ENCODE measurements at regions not wholly inside any gene's neighbourhood (a gene's known extent, or its start where the extent isn't known, plus 50 kb on each side); places are given as distances from the start of the nearest gene placed in this dataset.

- no peak for TF ChIP-seq POU2F2 (IDR thresholded peaks at IDR 0.05; ENCODE audit: borderline replicate concordance, low read depth, low read length)
- TF ChIP-seq CREM (IDR thresholded peaks at IDR 0.05; ENCODE audit: low read depth), result no peak
- no peak for TF ChIP-seq SIN3A (IDR thresholded peaks at IDR 0.05; ENCODE audit: low read depth, low read length)
- no peak for TF ChIP-seq RFX5 (IDR thresholded peaks at IDR 0.05; ENCODE audit: low read depth, low read length)
- TF ChIP-seq EZH2 (IDR thresholded peaks at IDR 0.05; ENCODE audit: borderline replicate concordance, control insufficient read depth, low read depth, low read length), result no peak
- no peak for TF ChIP-seq TBL1XR1 (IDR thresholded peaks at IDR 0.05; ENCODE audit: low read depth, low read length)
Measured at GRCh38 chr5:67639976-67640375, 443.4 kb upstream of the CD180 start.
